NCI-H1694 treated with DMSO at 0.1 percent for 48 hours (cell line): ENCODE measurements at regions not wholly inside any gene's neighbourhood (a gene's known extent, or its start where the extent isn't known, plus 50 kb on each side); places are given as distances from the start of the nearest gene placed in this dataset.
"Not testable (repeated sequence)": the region's sequence is repeated elsewhere in the genome, so short reads cannot be mapped to it uniquely, and the experiment has no call there.

ENCODE experiments used
- DNase-seq: peaks from one replicate; lab custom pipeline; 2025; lab: John Stamatoyannopoulos, UW

- no peak for DNase-seq
Observed at GRCh38 chr9:88280816-88281382, 107.3 kb upstream of the SPIN1 start.

- no peak for DNase-seq
Observed at GRCh38 chr9:88278036-88278435, 110.2 kb upstream of the SPIN1 start.

DNA sequence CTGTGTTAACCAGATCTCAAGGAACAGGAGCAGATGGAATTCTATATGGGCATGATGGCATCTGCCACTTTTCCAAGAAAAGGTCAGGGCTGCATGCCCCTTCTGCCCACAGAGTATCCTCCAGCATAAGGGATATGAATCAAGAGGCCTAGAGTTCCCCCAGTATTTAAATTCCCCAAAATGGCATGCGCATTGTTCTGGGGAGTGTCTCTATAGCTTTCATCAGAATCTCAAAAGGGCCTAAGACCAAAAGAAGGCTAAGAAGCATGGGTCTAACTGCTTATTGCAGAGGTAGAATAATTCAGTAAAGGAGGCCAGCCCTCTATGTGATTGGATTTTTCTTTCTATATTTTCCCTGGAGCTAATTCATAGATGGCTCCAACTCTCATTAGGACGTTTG, 114.2 kb upstream of the SPIN1 start:
- DNase-seq: no peak

GRCh38 chr9:88272986-88273385, 115.3 kb upstream of the SPIN1 start:
- DNase-seq: no peak

GRCh38 chr9:88270413-88270812, 117.8 kb upstream of the SPIN1 start:
- no peak for DNase-seq

GRCh38 chr9:88268886-88269285, 119.4 kb upstream of the SPIN1 start:
- no peak for DNase-seq

DNA sequence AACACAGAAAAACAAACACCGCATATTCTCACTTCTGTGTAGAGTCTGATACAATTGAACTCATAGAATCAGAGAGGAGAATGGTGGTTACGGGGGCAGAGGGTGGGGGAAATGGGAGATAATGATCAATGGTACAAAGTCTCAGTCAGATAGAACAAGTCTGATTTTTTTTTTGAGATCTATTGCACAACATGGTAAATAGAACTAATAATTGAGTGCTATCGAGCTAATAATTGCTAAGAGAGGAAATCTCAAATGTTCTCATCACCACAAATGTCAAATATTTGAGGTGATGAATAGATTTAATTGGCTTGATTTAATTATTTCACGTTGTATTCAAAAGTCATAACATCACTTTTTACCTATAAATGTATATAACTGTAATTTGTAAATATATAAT, 121.0 kb upstream of the SPIN1 start:
- DNase-seq: no peak

DNA sequence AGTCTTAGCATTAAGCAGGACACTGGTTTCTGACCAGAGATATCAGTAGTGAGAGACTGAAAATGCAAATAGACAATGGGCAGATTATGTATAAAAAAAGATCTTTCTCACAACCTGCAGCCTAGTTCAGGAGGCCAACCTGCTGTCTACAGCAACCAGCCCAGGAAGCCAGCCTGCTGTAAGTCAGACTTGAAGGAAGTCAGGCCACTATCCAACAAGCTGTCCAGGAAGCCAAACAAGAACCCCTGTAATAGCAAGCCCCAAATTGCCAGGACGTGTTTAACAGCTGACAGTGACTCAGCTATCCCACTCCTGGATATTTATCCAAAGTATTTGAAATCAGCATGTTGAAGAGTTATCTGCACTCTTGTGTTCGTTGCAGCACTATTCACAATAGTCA, 121.8 kb upstream of the SPIN1 start:
- DNase-seq: no peak

GRCh38 chr9:88259001-88259400, 120.7 kb upstream of the SPATA31C2 start:
- DNase-seq: no peak

GRCh38 chr9:88258601-88259000, 120.3 kb upstream of the SPATA31C2 start:
- no peak for DNase-seq

- no peak for DNase-seq
Observed at GRCh38 chr9:88258024-88258423, 119.7 kb upstream of the SPATA31C2 start.

DNA sequence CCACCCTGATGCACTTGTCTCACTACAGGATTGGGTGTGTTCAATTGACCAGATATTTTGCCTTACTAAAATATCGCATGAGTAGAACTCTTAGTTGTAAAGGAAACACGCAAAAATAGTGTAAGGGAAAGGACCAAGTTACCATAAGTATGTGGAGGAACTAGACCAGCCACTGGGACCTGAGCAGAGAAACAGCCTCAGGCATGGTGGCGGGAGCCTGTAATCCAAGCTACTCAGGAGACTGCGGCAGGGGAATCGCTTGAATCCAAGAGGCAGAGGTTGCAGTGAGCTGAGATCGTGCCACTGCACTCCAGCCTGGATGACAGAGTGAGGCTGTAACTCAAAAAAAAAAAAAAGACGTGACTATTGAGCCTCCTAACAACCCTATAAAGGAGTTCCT, 117.9 kb upstream of the SPATA31C2 start:
- DNase-seq: no peak

GRCh38 chr9:88255806-88256205, 117.5 kb upstream of the SPATA31C2 start:
- DNase-seq: not testable (repeated sequence)

DNA sequence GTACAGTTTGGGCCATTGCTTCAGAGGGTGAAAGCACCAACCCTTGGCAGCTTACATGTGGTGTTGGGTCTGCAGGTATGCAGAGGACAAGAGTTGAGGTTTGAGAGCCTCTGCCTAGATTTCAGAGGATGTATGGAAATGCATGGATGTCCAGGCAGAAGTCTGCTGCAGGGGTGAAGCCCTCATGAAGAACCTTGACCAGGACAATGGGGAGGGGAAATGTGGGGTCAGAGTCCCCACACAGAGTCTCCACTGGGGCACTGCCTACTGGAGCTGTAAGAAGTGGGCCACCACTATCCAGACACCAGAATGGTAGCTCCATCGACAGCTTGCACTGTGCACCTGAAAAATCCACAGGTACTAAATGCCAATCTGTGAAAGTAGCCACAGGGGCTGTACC, 113.6 kb upstream of the SPATA31C2 start:
- DNase-seq: no peak

DNA sequence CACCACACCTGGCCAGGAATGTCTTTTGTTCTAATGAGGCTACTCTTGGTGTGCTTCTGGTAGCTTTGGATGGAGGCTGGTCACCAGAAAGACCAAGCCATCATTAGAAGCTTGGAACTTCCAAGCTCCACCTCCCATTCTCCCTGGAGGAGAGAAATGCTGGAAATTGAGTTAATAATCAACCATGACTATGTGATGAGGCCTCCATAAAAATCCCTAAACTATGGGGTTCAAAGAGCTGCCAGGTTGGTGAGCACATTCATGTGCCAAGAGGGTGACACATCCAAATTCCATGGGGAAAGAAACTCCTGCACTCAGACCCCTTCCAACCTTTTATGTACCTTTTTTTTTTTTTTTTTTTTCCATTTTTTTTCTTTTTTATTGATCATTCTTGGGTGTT, 105.5 kb upstream of the SPATA31C2 start:
- DNase-seq: no peak

DNA sequence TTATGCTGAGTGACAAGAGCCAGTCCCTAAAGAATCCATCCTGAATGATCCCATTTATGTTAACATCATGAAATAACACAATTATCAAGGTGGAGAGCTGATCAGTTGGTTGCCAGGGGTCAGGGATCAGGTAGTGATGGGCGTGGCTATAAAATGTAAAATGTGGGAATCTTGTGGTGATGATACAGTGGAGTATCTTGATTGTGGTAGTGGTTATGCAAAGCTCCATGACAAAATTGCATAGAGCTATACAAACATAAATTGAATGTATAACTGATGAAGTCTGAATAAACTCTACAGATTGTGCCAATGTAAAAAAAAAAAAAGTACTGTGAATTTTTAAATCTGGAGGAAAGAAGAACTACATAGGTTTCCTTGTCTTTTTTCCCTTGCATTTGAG, 104.6 kb upstream of the SPATA31C2 start:
- DNase-seq: no peak

- no peak for DNase-seq
Observed at GRCh38 chr9:88237991-88238571, 99.8 kb upstream of the SPATA31C2 start.

GRCh38 chr9:88237479-88237961, 99.2 kb upstream of the SPATA31C2 start:
- no peak for DNase-seq

- DNase-seq: no peak
Observed at GRCh38 chr9:88236511-88237478, 98.5 kb upstream of the SPATA31C2 start.

DNA sequence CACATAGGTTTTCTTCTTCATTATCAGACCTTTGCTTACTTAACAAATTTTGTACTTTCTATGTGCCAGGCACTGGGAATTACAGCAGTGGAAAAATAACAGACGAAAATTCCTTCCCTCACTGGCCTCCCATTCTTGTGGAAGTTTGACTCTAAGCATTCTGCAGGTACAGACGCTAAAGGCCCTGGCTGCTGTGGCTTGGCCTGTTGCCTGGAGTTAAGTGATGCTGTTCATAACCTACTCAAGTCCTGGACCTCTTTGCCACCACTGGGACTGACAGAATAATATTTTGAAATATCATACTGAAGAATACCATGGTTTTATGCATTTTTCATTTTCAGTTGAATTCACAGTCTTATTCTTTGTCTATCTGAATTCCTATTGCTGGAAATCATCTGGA, 97.3 kb upstream of the SPATA31C2 start:
- DNase-seq: no peak

GRCh38 chr9:88234114-88234513, 95.8 kb upstream of the SPATA31C2 start:
- DNase-seq: no peak

GRCh38 chr9:88233091-88233490, 94.8 kb upstream of the SPATA31C2 start:
- DNase-seq: no peak

DNA sequence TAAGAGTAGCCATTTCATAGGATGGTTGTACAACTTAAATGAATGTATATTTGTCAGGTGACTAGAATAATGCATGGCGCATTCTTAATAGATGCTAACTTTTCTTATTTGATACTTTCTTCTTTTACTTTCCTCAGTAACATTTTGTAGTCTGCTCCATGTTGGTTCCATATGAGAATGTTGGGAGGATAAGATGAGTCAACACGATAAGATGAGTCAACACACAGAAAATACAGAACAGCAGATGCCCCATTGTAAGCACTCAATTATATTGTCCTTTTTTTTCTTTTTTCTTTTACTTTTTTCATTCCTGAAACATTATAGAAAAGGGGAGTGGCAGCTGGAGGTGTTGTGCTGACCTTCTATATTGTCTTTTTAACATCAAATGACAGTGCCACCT, 92.3 kb upstream of the SPATA31C2 start:
- DNase-seq: no peak
